HG02981 (cell line): ENCODE measurements at regions not wholly inside any gene's neighbourhood (a gene's known extent, or its start where the extent isn't known, plus 50 kb on each side); places are given as distances from the start of the nearest gene placed in this dataset.
A peak's percentile ranks its signal among the peaks of the same experiment; 100 is the strongest.

Experiments used
- ATAC-seq: cut with Tn5 transposase; IDR thresholded peaks from one replicate; pipeline ENCODE4 v1.9.1; 2021; ENCODE audit warnings: mild to moderate bottlenecking, moderate library complexity; ENCODE audit not compliant: unreplicated experiment

DNA sequence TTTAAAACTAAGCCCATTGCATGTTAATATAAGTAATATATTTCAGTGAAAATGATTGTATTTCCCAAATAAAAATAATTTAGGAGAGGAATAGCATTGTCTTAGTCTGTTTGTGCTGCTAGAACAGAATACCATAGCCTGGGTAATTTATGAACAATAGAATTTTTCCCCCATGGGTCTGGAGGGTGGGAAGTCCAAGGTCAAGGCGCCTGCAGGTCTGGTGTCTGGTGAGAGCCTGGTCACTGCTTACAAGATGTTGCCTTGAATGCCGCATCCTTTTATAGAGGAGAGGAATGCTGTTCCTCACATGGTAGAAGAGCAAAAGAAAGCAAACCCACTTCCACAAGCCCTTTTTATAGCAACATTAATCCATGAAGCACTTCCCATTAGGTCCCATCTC, 161.3 kb upstream of the ZFHX3 start:
- no peak for ATAC-seq

DNA sequence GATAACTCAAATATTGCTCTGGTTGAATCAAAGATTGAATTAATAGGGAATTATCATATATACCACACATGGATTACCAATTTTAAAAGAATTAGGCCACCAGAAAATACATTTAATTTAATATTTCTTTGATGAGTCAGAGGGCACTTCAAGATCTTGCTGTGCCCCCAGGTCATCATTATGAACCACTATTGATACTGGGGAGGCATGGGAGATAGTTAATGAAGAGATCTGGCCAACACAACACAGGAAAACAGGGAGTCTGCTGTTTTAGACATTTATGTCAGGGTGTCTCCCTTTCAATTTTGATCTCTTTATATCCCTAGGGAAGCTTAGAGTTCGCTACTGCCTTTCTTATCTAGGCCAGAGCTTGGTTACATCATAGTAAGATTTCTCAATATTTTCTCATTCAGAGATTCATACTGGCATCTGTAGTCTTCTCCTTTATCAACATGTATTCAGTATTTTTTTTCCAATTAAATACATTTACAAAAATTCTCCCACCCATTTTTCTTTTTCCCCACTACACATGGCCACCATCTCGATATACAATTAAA, 158.3 kb upstream of the ZFHX3 start:
- no peak for ATAC-seq

GRCh38 chr16:73205153-73205886, 157.4 kb upstream of the ZFHX3 start:
- no peak for ATAC-seq

DNA sequence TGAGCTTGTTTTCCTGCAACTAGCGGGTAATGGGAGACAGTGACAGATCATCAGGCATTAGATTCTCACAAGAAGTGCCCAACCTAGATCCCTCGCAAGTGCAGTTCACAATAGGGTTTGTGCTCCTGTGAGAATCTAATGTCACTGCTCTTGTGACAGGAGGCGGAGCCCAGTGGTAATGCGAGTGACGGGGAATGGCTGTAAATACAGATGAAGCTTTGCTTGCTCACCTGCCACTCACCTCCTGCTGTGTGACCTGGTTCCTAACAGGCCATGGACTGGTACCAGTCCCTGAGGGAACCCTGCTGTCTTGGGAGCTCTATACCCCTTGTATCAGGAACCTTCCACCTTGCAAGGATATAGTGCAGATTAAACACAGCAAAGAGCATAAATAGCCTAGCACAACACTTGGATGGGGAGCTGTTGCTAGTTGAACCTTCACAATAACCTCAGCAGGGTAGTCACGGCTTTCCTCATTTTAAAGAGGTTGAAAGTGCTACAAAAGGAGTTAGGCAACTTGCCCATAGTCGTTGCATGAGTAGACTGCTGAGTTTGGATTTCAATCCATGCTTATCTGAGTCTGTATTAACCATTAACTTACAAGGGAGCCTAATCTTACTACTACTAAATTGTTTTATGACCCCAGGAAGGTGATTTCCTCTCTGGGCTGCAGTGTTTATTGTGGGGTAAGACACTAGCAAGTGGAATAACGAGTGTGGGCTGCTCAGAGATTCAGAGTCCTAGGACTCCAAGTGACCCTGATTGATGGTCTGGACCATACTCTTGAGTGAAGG, 156.6 kb upstream of the ZFHX3 start:
- no peak for ATAC-seq

DNA sequence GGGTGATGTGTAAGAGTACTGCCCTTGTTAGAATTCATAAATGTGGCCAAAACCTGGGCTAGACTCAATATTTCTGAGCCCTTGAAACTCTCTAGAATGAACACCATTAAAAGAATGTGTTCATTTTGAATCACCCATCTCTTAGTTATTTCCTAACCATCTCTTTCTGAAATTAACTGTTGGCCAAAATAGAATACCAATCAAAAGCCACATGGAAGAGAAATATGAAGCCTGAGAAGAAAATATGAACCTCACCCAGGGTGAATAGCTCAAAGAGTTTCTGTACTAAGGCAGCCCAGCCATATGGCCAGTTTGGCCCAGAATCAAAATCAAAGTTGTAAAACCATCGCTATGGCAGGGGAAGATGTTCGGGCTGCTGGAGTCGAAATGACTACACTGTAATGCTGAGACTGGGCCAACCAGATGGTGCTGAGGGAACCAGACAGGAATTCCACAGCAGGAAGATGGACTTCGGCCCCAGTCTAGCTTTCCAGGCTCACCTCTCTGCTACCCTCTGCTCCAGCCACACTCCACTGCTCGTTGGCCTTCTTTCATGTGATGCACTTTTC, 154.3 kb upstream of the ZFHX3 start:
- no peak for ATAC-seq

DNA sequence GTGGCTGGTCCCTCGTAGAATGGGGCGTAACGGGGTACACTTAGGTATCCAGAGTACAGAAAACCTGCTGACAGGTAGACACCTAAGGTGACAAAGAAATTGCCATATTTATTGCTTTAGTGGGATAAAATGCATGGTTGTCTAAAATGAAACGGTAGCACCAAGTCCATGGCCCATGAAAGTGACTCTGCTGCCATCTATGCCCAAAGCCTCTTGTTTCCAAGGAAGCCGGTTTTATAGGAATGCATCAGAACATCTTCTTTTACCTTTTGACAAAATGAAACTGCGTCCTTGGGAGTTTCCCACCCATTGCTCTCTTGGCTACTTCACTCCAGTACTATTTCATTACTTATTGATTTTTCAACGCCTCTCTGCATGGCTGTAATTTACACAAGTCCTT, 151.3 kb upstream of the ZFHX3 start:
- ATAC-seq = no peak

DNA sequence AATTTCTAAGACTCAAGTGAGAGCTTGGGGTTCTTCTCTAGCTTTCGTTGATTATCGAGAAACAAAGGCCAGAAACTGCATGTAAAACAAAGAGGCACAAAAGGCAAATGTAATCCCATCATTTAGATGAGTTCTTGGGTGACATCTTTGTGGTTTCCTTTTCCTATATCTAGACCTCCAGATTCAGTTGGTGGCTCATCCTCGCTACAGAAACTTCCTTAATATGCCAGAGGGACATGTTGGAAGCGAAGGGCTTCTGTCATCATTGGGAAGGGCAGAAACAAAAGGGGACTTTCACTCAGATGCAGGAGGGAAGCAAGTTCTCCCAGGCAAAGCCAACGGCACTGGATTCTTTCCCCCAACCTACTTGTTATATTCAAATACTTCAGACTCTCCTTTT, 150.6 kb upstream of the ZFHX3 start:
- ATAC-seq = no peak

GRCh38 chr16:73197598-73197997, 149.7 kb upstream of the ZFHX3 start:
- ATAC-seq = no peak

GRCh38 chr16:73196670-73197069, 148.7 kb upstream of the ZFHX3 start:
- peak; percentile 77 for ATAC-seq

- no peak for ATAC-seq
Observed at GRCh38 chr16:73193464-73193863, 145.5 kb upstream of the ZFHX3 start.

- no peak for ATAC-seq
Observed at GRCh38 chr16:73192232-73192894, 144.4 kb upstream of the ZFHX3 start.

DNA sequence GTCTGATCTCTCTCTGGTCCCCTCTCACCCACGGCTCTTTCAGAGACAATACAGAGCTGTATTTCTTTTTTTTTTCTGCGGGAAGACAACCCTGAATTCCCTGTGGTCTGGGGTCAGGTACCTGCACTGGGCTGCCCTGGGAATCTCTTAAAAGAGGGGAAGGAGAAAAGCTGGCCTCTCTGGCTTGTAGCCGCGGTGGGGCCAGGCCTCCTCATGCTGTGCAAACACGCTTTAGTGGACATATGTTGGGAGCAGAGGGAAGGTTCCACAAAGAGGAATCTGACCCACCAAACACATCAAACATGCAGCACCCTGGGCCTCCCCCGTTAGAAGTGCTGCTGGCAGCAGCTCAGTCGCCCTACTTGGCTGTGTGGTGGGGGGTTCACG, 143.7 kb upstream of the ZFHX3 start:
- no peak for ATAC-seq

GRCh38 chr16:73190688-73191659, 143.0 kb upstream of the ZFHX3 start:
- ATAC-seq = no peak

DNA sequence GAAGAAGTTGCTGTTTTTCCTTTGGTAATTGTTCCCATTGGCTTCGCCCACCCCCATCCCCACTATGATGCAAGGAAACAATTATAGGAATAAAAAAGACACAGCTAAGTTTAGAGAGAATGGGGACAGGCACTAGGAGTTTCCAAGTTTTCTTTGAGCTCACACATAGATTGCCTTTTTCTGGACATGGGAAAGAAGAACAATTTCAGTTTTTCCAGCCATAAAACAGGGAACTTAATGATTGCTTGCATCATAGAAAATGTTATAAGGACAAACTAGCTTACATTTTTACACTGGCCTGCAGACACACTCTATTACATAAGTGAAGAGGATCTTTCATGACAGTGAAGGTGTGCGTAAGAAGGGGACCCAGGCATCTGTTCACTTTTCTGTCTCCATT, 142.3 kb upstream of the ZFHX3 start:
- no peak for ATAC-seq

- no peak for ATAC-seq
Observed at GRCh38 chr16:73189136-73189535, 141.2 kb upstream of the ZFHX3 start.

DNA sequence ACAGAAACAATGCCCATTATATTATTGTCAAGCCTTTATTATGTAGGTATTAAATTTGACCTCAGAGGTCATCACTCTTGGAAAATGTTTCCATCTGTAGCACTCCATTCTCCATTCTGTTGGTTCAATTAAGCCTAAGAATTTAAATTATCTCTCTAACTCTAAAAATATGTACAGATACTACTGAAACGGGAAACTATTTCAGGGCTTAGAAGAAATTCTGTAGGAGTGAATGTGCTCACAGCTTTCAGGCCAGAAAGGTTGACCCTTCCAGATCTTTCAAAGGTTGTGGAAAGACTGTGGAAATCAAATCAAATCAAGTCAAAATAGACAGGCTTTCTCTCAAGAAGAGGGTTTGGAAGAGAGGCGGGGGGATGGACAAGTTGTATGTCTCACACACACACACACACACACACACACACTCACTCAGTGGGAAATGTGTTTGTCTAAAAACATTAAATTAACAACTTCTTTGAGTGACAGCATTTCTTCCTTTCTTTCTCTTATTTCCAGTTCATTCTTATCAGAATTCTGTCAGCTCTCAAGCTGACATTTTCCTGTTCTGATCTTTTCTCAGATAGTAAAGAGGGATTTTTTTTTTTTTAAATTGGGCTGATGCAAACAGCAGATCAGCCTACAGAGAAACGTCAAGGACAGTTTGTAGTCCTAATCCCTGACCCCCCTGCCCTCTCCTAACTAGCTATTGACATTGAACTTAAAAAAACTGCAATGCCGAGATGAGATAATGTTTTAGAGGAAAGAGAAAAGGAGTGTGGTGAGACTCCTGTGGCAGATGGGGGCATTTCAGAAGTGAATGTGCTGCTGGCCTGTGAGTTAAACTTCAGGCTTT, 139.0 kb upstream of the ZFHX3 start:
- ATAC-seq = no peak

DNA sequence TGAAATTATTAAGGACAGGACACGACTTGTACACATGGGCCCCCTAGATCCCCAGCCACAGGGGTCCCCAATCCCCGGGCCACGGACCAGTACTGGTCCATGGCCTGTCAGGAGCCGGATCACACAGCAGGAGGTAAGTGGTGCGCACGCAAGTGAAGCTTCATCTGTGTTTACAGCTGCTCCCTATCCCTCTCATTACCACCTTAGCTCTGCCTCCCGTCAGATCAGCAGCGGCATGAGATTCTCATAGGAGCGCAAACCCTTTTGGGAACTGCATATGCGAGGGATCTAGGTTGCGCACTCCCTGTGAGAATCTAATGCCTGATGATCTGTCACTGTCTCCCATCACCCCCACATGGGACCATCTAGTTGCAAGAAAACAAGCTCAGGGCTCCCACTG, 137.8 kb upstream of the ZFHX3 start:
- no peak for ATAC-seq

- ATAC-seq = no peak
Observed at GRCh38 chr16:73183611-73184092, 135.7 kb upstream of the ZFHX3 start.

GRCh38 chr16:73179705-73180331, 131.9 kb upstream of the ZFHX3 start:
- no peak for ATAC-seq
